HG03159 (cell line): ENCODE measurements at regions not wholly inside any gene's neighbourhood (a gene's known extent, or its start where the extent isn't known, plus 50 kb on each side); places are given as distances from the start of the nearest gene placed in this dataset.

ENCODE experiments used
- ATAC-seq: cut with Tn5 transposase; IDR thresholded peaks from one replicate; pipeline ENCODE4 v1.9.1; 2021; ENCODE audit warnings: mild to moderate bottlenecking, moderate library complexity; ENCODE audit not compliant: unreplicated experiment

DNA sequence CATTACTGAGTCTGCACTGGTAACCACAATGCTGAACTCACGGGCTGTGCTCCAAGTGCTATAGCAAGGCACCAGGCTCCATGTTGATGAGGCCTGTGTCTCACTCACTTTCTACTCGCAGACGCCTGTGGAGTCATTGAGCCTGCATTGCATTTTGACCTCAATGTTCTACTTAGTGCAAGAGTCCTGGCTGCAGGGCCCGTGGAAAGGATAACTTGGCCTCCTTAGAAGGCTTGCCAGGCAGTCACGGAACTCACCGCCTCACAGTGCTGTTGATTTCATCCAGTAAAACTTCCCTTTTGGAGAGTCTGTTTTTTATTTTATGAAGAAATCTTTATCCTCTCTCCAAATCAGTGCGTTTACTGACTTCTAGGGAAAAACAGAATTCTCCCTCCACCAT, 290.4 kb downstream of the RNF144A start:
- no peak for ATAC-seq

DNA sequence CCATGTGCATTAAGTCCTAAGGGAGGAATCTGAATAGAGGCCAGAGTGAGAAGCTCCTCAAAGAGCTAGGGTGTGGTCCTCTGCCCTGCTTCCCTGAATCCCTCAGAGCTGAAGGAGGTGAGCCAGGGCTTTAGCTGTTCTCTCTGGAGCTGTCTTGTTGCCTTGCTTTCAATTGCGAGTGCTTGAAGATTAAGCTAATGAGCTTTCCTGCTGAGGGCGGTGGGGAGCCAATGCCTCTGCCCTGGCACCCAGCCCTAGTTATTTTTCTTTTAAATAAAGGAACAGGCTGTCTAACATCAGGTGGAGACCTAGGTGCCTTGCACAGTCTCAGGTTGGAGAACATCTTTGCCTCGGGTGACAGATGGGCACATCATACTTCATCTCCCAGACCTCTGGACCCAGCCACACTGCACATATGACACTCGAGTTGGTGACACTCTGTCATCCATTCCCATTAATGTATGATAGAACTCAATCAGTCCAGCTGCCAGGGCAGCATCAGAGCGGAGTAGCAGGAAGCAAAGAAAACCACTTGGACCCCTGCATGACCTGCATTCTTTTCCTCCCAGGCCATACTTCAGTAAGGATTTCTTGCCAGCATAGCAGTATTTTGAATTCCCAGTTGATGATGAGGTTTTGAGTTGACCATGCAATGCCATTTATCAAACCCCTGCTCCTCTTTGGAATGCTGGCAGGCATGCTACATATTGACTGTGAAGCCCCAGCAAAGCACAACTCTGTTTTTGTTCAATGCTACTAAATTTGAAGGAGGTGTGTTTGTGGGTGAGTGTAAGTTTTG, 292.7 kb downstream of the RNF144A start:
- no peak for ATAC-seq

GRCh38 chr2:7210712-7211111, 293.5 kb downstream of the RNF144A start:
- no peak for ATAC-seq

DNA sequence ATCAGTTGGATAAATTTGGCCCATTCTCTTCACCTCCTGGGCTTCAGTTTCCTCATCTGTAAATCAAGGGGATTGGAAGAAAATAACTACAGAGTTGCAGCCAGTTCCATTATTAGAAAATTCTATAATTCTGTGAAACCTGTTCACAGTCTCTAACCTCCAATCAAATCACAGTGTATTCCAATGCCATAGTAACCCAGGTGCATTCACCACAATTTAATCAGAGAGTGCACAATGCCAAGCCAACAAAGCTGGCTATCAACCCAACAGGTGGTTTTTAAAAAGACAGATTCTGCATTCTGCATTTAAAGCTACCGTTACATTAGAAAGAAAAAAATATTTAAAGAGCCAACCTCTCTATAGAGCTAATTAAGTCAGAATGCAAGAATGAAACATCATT, 308.6 kb downstream of the RNF144A start:
- ATAC-seq = no peak

DNA sequence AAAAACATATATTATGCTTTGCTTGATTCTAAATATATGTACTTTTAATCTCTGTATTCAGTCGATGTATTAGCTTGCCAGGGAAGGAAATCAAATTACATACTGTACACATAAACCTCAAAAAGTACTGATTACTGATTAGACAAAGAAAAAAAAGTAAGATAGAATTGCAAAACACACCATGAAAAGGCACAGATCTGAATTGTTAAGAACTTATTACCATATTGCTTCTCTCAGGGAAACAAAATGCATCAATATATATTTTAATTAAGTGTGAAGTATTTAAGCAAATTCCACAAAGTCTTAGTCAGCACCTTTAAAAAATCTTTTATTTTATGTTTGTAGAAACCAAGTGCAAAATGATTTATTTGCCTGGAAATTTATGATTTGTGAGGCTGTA, 309.3 kb downstream of the RNF144A start:
- ATAC-seq = no peak

GRCh38 chr2:7233126-7233525, 315.9 kb downstream of the RNF144A start:
- ATAC-seq = no peak

GRCh38 chr2:7237466-7237865, 320.3 kb downstream of the RNF144A start:
- ATAC-seq = no peak

- ATAC-seq = no peak
Measured at GRCh38 chr2:7239078-7239477, 321.9 kb downstream of the RNF144A start.

DNA sequence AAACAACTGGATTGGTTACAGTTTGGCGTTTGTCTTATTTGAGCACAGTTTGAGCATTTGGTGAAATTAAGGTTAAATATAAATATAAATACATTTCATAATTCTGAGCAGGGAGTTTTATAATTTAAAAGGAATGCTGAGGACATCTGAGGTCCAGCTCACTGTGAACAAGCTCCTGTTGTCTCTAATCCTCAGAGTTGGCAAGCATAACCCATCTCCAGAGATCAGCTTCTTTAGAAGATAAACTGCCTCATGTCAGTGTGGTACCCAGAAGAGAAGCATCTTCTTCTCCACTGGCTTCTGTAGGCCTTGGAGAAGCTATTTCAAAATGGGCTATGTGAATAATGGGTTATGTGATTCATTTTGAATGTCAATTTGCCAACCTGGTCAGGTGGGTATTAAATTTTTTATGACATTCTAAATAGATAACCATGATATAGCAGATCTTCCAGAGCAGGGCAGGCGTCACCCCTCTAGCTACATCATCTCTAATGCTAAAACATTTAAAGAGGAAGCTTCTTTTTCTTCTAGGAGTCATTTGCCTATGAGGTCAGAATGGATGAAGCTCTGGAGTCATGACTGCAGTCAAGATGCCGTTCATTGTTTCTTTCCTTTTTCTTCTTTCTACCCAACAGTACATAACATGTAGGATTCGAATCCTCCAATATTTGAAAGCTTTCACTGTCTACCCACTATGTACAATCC, 324.0 kb downstream of the RNF144A start:
- no peak for ATAC-seq

GRCh38 chr2:7242189-7242867, 325.1 kb downstream of the RNF144A start:
- no peak for ATAC-seq

DNA sequence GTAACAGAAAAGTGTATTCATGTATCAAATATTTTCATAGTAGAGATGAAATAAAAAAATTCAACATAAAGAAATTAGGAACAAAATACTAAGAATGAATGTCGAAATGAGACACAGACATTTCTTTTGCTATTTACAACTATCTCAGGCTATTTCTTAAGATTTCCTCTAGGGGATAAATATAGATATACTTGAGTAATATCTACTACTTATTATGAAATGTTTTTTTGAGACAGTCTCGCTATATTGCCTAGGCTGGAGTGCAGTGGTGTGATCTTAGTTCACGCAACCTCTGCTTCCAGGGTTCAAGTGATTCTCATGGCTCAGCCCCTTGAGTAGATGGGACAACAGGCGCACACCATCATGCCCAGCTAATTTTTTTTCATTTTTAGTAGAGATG, 326.1 kb downstream of the RNF144A start:
- no peak for ATAC-seq

- ATAC-seq = no peak
Measured at GRCh38 chr2:7256377-7256776, 339.2 kb downstream of the RNF144A start.

DNA sequence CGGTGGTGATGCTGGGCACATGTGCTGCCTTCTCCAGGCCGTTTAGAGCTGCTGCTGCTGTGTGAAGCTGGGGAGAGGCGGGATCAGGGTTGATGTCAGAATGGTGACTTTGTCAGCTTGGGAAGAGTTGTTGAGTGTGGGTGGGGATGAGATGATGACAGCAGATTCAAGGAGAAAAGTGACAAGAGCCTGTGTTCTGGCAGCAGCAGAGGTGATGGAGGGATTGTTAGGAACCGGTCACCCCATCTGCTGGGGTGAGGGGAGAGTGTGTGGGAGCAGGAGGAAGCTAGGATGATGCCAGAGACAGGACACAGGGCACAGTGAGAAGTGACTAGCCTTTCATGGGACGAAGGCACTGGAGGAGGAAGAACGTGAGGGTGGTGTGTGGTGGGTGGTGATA, 345.5 kb downstream of the RNF144A start:
- ATAC-seq = no peak

- no peak for ATAC-seq
Measured at GRCh38 chr2:7264791-7265190, 347.6 kb downstream of the RNF144A start.

GRCh38 chr2:7265286-7265685, 348.1 kb downstream of the RNF144A start:
- ATAC-seq = no peak

- ATAC-seq = no peak
Measured at GRCh38 chr2:7269106-7269643, 352.0 kb downstream of the RNF144A start.

DNA sequence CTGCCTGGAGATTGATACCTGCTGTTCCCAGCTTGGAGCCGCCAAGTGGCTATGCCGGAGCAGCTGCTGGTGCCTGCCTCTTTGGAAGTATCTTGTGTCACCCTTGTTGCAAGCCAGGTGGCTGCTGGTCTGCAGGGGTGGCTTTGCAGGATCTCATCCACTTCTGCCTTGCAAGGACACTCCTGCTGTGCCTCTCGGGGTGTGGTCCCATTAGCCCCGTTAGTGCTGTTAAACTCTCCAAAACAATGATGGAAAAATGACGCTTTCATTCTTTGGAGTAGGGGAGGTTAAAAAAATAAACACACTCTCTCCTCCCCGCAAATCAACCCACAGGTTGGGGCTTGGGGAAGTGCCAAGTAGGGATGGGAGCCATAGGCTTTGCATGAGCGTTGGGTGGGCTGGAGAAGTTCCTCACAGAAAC, 352.8 kb downstream of the RNF144A start:
- ATAC-seq = no peak

GRCh38 chr2:7272210-7272609, 355.0 kb downstream of the RNF144A start:
- ATAC-seq = no peak

DNA sequence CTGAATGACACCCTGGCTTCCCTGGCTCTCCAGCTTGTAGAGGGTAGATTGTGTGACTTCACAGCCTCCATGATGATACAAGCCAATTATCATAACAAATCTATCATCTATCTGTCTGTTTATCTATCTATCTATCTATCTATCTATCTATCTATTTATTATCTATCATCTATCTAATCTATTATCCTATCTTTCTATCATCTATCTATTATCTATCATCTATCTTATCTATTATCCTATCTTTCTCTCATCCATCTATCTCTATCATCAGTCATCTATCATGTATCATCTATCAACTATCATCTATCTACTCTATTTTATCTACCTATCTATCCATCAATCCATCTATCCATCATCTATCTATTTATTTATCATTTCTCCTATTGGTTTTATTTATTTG, 361.8 kb downstream of the RNF144A start:
- ATAC-seq = no peak

DNA sequence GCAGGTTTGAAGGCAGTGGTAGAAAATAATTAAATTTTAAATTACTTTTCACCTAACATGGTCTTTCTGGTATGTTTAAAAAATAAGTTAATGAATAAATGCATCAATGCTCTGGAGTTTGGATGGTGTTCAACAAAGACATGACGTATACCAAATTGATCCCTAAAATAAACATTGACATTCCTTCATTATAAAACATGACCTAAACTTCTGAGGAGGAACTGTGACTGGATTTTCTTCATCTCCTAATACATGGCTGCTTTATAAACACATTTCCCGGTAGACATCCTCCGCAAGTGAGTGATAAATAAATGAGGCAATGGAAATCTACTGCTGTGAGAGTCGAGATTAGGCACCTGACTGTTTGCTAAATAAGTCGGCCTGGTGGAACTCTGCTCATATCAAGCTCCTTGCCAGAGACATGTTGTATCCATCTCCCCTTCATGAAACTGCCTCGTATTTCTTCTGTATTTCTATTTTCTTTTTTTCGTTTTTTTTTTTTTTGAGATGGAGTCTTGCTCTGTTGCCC, 362.3 kb downstream of the RNF144A start:
- ATAC-seq = no peak

DNA sequence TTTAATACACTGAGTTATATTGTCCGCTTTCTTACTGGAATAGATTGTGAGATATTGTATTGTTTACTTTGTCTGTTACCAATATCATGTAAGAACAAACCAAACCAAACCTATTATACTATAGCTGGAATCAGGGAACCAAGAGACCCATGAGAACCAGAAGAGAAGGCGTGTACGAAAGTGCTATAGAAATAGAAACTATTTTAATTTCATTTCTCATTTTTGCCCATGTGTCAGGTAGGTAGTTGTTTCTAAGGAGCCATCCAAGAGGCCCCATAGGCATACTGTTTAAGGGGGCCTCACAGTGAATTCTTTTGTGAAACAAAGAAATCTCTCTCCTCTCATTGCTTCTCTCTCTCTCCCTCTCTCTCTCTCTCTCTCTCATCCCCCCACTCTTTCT, 363.6 kb downstream of the RNF144A start:
- ATAC-seq = peak; percentile 52
